Uterus (tissue), 3 donors: ENCODE measurements at regions not wholly inside any gene's neighbourhood (a gene's known extent, or its start where the extent isn't known, plus 50 kb on each side); places are given as distances from the start of the nearest gene placed in this dataset.

Experiments used
- DNase-seq, 2 donors: peaks; one replicate each; pipeline ENCODE4 v3.0.0-alpha.2; 2019 to 2020
- H3K27ac ChIP-seq, 2 donors: fragments of 200-600 bp; sonication (generic); 1 replicate in 1 of 2; 2 replicates in 1 of 2; pipeline ENCODE4 v1.5.1; 2016 to 2018
- H3K27me3 ChIP-seq, 2 donors: fragments of 200-600 bp; sonication (generic); one replicate each; pipeline ENCODE4 v1.5.1; 2018 to 2019; ENCODE audit warnings: control low read depth in 1 of 2
- H3K36me3 ChIP-seq, 2 donors: fragments of 200-600 bp; sonication (generic); one replicate each; pipeline ENCODE4 v1.5.1; 2019; ENCODE audit warnings: control low read depth in 1 of 2
- H3K4me1 ChIP-seq, 2 donors: fragments of 200-600 bp; sonication (generic); one replicate each; pipeline ENCODE4 v1.5.1; 2018 to 2019; ENCODE audit warnings: control low read depth in 1 of 2
- H3K4me3 ChIP-seq, 2 donors: fragments of 200-600 bp; sonication (generic); 1 replicate in 1 of 2; 2 replicates in 1 of 2; pipeline ENCODE4 v1.5.1; 2018 to 2019; ENCODE audit warnings: mild to moderate bottlenecking in 1 of 2
- H3K9me3 ChIP-seq, 2 donors: fragments of 200-600 bp; sonication (generic); one replicate each; pipeline ENCODE4 v1.5.1; 2019; ENCODE audit warnings: control low read depth in 1 of 2
- CTCF ChIP-seq, 4 experiments: fragments of 200-600 bp in 2 of 4; fragments of 450-650 bp in 2 of 4; sonication (generic) in 2 of 4; IDR thresholded peaks; one replicate each; pipeline ENCODE4 v1.5.1; 2016 to 2019; ENCODE audit warnings: antibody characterized with exemption in 4 of 4, mild to moderate bottlenecking in 2 of 4, moderate library complexity in 1 of 4
- POLR2A ChIP-seq, 2 donors: fragments of 450-650 bp; IDR thresholded peaks; one replicate each; pipeline ENCODE4 v1.6.1; 2016; ENCODE audit warnings: antibody characterized with exemption in 2 of 2, mild to moderate bottlenecking in 1 of 2, moderate library complexity in 1 of 2
- intact Hi-C: fragments of 100-400 bp; cut with DNase I; formaldehyde crosslinking; loops from one replicate; pipeline ENCODE4 v1.15.1; 2023; ENCODE audit warnings: low total_unique reads
- donor health status: DM: yes; HTN: yes; CAD: no.

- H3K9me3 ChIP-seq, result no peaks in the 10 kb centered on the region
- TF ChIP-seq POLR2A (IDR thresholded peaks at IDR 0.05), result no peak
- TF ChIP-seq CTCF (IDR thresholded peaks at IDR 0.05), result no peak
- no peaks in the 10 kb centered on the region for H3K4me1 ChIP-seq
- no peak overlapping the region for H3K27ac ChIP-seq
- DNase-seq, result no peak
- no peaks in the 10 kb centered on the region for H3K27me3 ChIP-seq
- H3K4me3 ChIP-seq, result no peak overlapping the region
- intact Hi-C loops, result no loop called here
- H3K36me3 ChIP-seq, result no peaks in the 10 kb centered on the region
These were observed 1458.6 kb upstream of the TENM4 start for GRCh38 chr11:80899381-80899780.

GRCh38 chr11:80898910-80899309 lies 1458.1 kb upstream of the TENM4 start:
- Histone ChIP-seq H3K4me1 (no peaks in the 10 kb centered on the region), H3K9me3 (no peaks in the 10 kb centered on the region), H3K27ac (no peak overlapping the region), H3K27me3 (no peaks in the 10 kb centered on the region), H3K4me3 (no peak overlapping the region), H3K36me3 (no peaks in the 10 kb centered on the region)
- intact Hi-C loops, result no loop called here
- TF ChIP-seq CTCF (IDR thresholded peaks at IDR 0.05) (no peak), POLR2A (IDR thresholded peaks at IDR 0.05) (no peak)
- no peak for DNase-seq

- no peak overlapping the region for H3K4me3 ChIP-seq
- H3K9me3 ChIP-seq, result no peaks in the 10 kb centered on the region
- H3K27ac ChIP-seq, result no peak overlapping the region
- H3K36me3 ChIP-seq, result no peaks in the 10 kb centered on the region
- no peak for DNase-seq
- H3K4me1 ChIP-seq, result no peaks in the 10 kb centered on the region
- intact Hi-C loops, result no loop called here
- H3K27me3 ChIP-seq, result no peaks in the 10 kb centered on the region
- TF ChIP-seq CTCF (IDR thresholded peaks at IDR 0.05), result no peak
- TF ChIP-seq POLR2A (IDR thresholded peaks at IDR 0.05), result no peak
These were observed 1445.9 kb upstream of the TENM4 start for GRCh38 chr11:80886684-80887083.

GRCh38 chr11:80873310-80873999 lies 1432.6 kb upstream of the TENM4 start:
- DNase-seq, result no peak
- Histone ChIP-seq H3K27ac (no peak overlapping the region), H3K9me3 (no peaks in the 10 kb centered on the region), H3K27me3 (no peaks in the 10 kb centered on the region), H3K4me3 (no peak overlapping the region), H3K4me1 (no peaks in the 10 kb centered on the region), H3K36me3 (no peaks in the 10 kb centered on the region)
- intact Hi-C loops, result no loop called here
- TF ChIP-seq CTCF (IDR thresholded peaks at IDR 0.05) (no peak), POLR2A (IDR thresholded peaks at IDR 0.05) (no peak)

GRCh38 chr11:80872116-80872728 lies 1431.4 kb upstream of the TENM4 start:
- Histone ChIP-seq H3K36me3 (no peaks in the 10 kb centered on the region), H3K27ac (no peak overlapping the region), H3K9me3 (no peaks in the 10 kb centered on the region), H3K4me3 (no peak overlapping the region), H3K27me3 (no peaks in the 10 kb centered on the region), H3K4me1 (no peaks in the 10 kb centered on the region)
- intact Hi-C loops, result no loop called here
- no peak for DNase-seq
- TF ChIP-seq CTCF (IDR thresholded peaks at IDR 0.05) (no peak), POLR2A (IDR thresholded peaks at IDR 0.05) (no peak)
